ENCODE measurements at regions not wholly inside any gene's neighbourhood (a gene's known extent, or its start where the extent isn't known, plus 50 kb on each side); places are given as distances from the start of the nearest gene placed in this dataset.
"Not testable (repeated sequence)": the region's sequence is repeated elsewhere in the genome, so short reads cannot be mapped to it uniquely, and the experiment has no call there.

- peak; percentile 30 to 43 for DNase-seq
Observed at GRCh38 chr6:18595774-18596530, 208.8 kb downstream of the RNF144B start.

- no peak for DNase-seq
Observed at GRCh38 chr6:18596531-18596835, 209.3 kb downstream of the RNF144B start.

GRCh38 chr6:18598551-18599264, 211.6 kb downstream of the RNF144B start:
- no peak for DNase-seq

GRCh38 chr6:18600255-18600654, 213.1 kb downstream of the RNF144B start:
- DNase-seq: no peak

- no peak for DNase-seq
Observed at GRCh38 chr6:18601516-18602020, 214.4 kb downstream of the RNF144B start.

GRCh38 chr6:18602931-18603330, 215.8 kb downstream of the RNF144B start:
- DNase-seq: no peak

GRCh38 chr6:18603361-18603760, 216.2 kb downstream of the RNF144B start:
- DNase-seq: no peak

GRCh38 chr6:18605841-18606240, 218.7 kb downstream of the RNF144B start:
- DNase-seq: no peak

- DNase-seq: no peak
Observed at GRCh38 chr6:18609715-18610114, 222.6 kb downstream of the RNF144B start.

GRCh38 chr6:18613319-18613925, 226.3 kb downstream of the RNF144B start:
- DNase-seq: no peak

GRCh38 chr6:18629571-18629970, 242.4 kb downstream of the RNF144B start:
- DNase-seq: no peak

GRCh38 chr6:18632670-18633410, 245.7 kb downstream of the RNF144B start:
- no peak for DNase-seq

- DNase-seq: no peak
Observed at GRCh38 chr6:18634912-18635311, 247.8 kb downstream of the RNF144B start.

- DNase-seq: no peak
Observed at GRCh38 chr6:18640134-18640533, 253.0 kb downstream of the RNF144B start.

- DNase-seq: no peak
Observed at GRCh38 chr6:18640754-18641153, 253.6 kb downstream of the RNF144B start.

- no peak for DNase-seq
Observed at GRCh38 chr6:18654821-18655220, 267.7 kb downstream of the RNF144B start.

- no peak for DNase-seq
Observed at GRCh38 chr6:18656506-18656905, 269.4 kb downstream of the RNF144B start.

GRCh38 chr6:18659994-18660393, 272.8 kb downstream of the RNF144B start:
- not testable (repeated sequence) for DNase-seq

GRCh38 chr6:18663011-18663410, 275.9 kb downstream of the RNF144B start:
- DNase-seq: no peak

- no peak for DNase-seq
Observed at GRCh38 chr6:18664401-18664800, 277.3 kb downstream of the RNF144B start.

- DNase-seq: no peak
Observed at GRCh38 chr6:18667612-18668011, 280.5 kb downstream of the RNF144B start.

- DNase-seq: no peak
Observed at GRCh38 chr6:18668994-18669393, 281.8 kb downstream of the RNF144B start.

- no peak for DNase-seq
Observed at GRCh38 chr6:18672852-18673251, 285.7 kb downstream of the RNF144B start.

Data from activated T-cell treated with anti-CD3 and anti-CD28 coated beads, Interleukin-2, amount 50 U/mL, for 48 hours (primary cell).